ENCODE measurements at regions not wholly inside any gene's neighbourhood (a gene's known extent, or its start where the extent isn't known, plus 50 kb on each side); places are given as distances from the start of the nearest gene placed in this dataset.

- no peaks in the 10 kb centered on the region for H3K27me3 ChIP-seq (ENCODE audit: insufficient read depth, low read length)
- TF ChIP-seq, protein P1, sequence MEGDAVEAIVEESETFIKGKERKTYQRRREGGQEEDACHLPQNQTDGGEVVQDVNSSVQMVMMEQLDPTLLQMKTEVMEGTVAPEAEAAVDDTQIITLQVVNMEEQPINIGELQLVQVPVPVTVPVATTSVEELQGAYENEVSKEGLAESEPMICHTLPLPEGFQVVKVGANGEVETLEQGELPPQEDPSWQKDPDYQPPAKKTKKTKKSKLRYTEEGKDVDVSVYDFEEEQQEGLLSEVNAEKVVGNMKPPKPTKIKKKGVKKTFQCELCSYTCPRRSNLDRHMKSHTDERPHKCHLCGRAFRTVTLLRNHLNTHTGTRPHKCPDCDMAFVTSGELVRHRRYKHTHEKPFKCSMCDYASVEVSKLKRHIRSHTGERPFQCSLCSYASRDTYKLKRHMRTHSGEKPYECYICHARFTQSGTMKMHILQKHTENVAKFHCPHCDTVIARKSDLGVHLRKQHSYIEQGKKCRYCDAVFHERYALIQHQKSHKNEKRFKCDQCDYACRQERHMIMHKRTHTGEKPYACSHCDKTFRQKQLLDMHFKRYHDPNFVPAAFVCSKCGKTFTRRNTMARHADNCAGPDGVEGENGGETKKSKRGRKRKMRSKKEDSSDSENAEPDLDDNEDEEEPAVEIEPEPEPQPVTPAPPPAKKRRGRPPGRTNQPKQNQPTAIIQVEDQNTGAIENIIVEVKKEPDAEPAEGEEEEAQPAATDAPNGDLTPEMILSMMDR (IDR thresholded peaks at IDR 0.05; ENCODE audit: extremely low read depth, low read depth, low read length), result no peak
- no peak overlapping the region for H3K4me2 ChIP-seq (ENCODE audit: insufficient read depth, low read length)
- H4K20me1 ChIP-seq (ENCODE audit: insufficient read depth, low read length), result no peaks in the 10 kb centered on the region
- no peak overlapping the region for H3K27ac ChIP-seq (ENCODE audit: low read depth, low read length)
- H3K9me3 ChIP-seq (ENCODE audit: low read depth, low read length), result no peaks in the 10 kb centered on the region
- peaks cover 17% of the 10 kb centered on the region for H3K4me1 ChIP-seq (ENCODE audit: insufficient read depth, low read length)
- no peak for DNase-seq (ENCODE audit: insufficient read length, low spot score, missing footprints)
- no peaks in the 10 kb centered on the region for H3K79me2 ChIP-seq (ENCODE audit: insufficient read depth, low read length)
- H2AFZ ChIP-seq (ENCODE audit: low read length), result no peak overlapping the region
- H3K4me3 ChIP-seq (ENCODE audit: insufficient read depth, low read length), result no peak overlapping the region
- H3K36me3 ChIP-seq (ENCODE audit: insufficient read depth, low read length), result no peaks in the 10 kb centered on the region
These were observed 223.1 kb downstream of the RBM43 start for GRCh38 chr2:151038516-151038915.

GRCh38 chr2:151037434-151037833 is 224.2 kb downstream of the RBM43 start:
- Histone ChIP-seq H2AFZ (ENCODE audit: low read length) (no peak overlapping the region), H3K4me1 (ENCODE audit: insufficient read depth, low read length) (peaks cover 17% of the 10 kb centered on the region), H3K4me3 (ENCODE audit: insufficient read depth, low read length) (no peak overlapping the region), H3K36me3 (ENCODE audit: insufficient read depth, low read length) (no peaks in the 10 kb centered on the region), H4K20me1 (ENCODE audit: insufficient read depth, low read length) (no peaks in the 10 kb centered on the region), H3K27ac (ENCODE audit: low read depth, low read length) (no peak overlapping the region), H3K9me3 (ENCODE audit: low read depth, low read length) (no peaks in the 10 kb centered on the region), H3K4me2 (ENCODE audit: insufficient read depth, low read length) (no peak overlapping the region), H3K27me3 (ENCODE audit: insufficient read depth, low read length) (no peaks in the 10 kb centered on the region), H3K79me2 (ENCODE audit: insufficient read depth, low read length) (no peaks in the 10 kb centered on the region)
- TF ChIP-seq, protein P1 (IDR thresholded peaks at IDR 0.05; ENCODE audit: extremely low read depth, low read depth, low read length), result no peak
- DNase-seq (ENCODE audit: insufficient read length, low spot score, missing footprints), result no peak

GRCh38 chr2:151033271-151034248 is 228.1 kb downstream of the RBM43 start:
- DNase-seq (ENCODE audit: insufficient read length, low spot score, missing footprints), result no peak
- Histone ChIP-seq H3K9me3 (ENCODE audit: low read depth, low read length) (no peaks in the 10 kb centered on the region), H3K27ac (ENCODE audit: low read depth, low read length) (peak overlapping the region; percentile 33), H2AFZ (ENCODE audit: low read length) (peak overlapping the region; percentile 10), H3K79me2 (ENCODE audit: insufficient read depth, low read length) (no peaks in the 10 kb centered on the region), H4K20me1 (ENCODE audit: insufficient read depth, low read length) (no peaks in the 10 kb centered on the region), H3K27me3 (ENCODE audit: insufficient read depth, low read length) (no peaks in the 10 kb centered on the region), H3K4me1 (ENCODE audit: insufficient read depth, low read length) (peaks cover 32% of the 10 kb centered on the region), H3K4me2 (ENCODE audit: insufficient read depth, low read length) (no peak overlapping the region), H3K36me3 (ENCODE audit: insufficient read depth, low read length) (no peaks in the 10 kb centered on the region), H3K4me3 (ENCODE audit: insufficient read depth, low read length) (no peak overlapping the region)
- TF ChIP-seq, protein P1 (IDR thresholded peaks at IDR 0.05; ENCODE audit: extremely low read depth, low read depth, low read length), result no peak

GRCh38 chr2:151032741-151033191 is 228.9 kb downstream of the RBM43 start:
- Histone ChIP-seq H3K27me3 (ENCODE audit: insufficient read depth, low read length) (no peaks in the 10 kb centered on the region), H3K4me2 (ENCODE audit: insufficient read depth, low read length) (peak overlapping the region; percentile 5), H3K4me1 (ENCODE audit: insufficient read depth, low read length) (peaks cover 32% of the 10 kb centered on the region), H4K20me1 (ENCODE audit: insufficient read depth, low read length) (no peaks in the 10 kb centered on the region), H3K79me2 (ENCODE audit: insufficient read depth, low read length) (no peaks in the 10 kb centered on the region), H3K9me3 (ENCODE audit: low read depth, low read length) (no peaks in the 10 kb centered on the region), H3K36me3 (ENCODE audit: insufficient read depth, low read length) (no peaks in the 10 kb centered on the region), H3K27ac (ENCODE audit: low read depth, low read length) (peak overlapping the region; percentile 50), H3K4me3 (ENCODE audit: insufficient read depth, low read length) (no peak overlapping the region), H2AFZ (ENCODE audit: low read length) (no peak overlapping the region)
- TF ChIP-seq, protein P1 (IDR thresholded peaks at IDR 0.05; ENCODE audit: extremely low read depth, low read depth, low read length), result no peak
- DNase-seq (ENCODE audit: insufficient read length, low spot score, missing footprints), result no peak

Data from osteoblast (primary cell).